Activated CD8-positive, alpha-beta T cell treated with anti-CD3 and anti-CD28 coated beads for 36 hours (primary cell): ENCODE measurements at regions not wholly inside any gene's neighbourhood (a gene's known extent, or its start where the extent isn't known, plus 50 kb on each side); places are given as distances from the start of the nearest gene placed in this dataset.

ENCODE experiments used
- ATAC-seq: fragments of 200-7000 bp; cut with Tn5 transposase; one replicate; pipeline ENCODE4 v1.10.0; 2021; ENCODE audit warnings: mild to moderate bottlenecking, moderate library complexity
- CTCF ChIA-PET: fragments of 350-600 bp; sonication (Branson Sonifier 250); formaldehyde crosslinking; loops from one replicate; lab custom pipeline; 2021; ENCODE audit warnings: antibody characterized with exemption; lab: Charles Lee
- POLR2A ChIA-PET: fragments of 350-600 bp; sonication (Branson Sonifier 250); formaldehyde crosslinking; loops from one replicate; lab custom pipeline; 2021; ENCODE audit warnings: antibody characterized with exemption; lab: Charles Lee
- DNase-seq: peaks from one replicate; pipeline ENCODE4 v3.0.0-alpha.2; 2020
- H3K27ac Mint-ChIP-seq: one replicate; pipeline ENCODE4 v1.8.0; 2021; ENCODE audit warnings: mild to moderate bottlenecking, mixed read lengths
- H3K27me3 Mint-ChIP-seq: one replicate; pipeline ENCODE4 v1.8.0; 2021; ENCODE audit warnings: mixed read lengths
- H3K36me3 Mint-ChIP-seq: one replicate; pipeline ENCODE4 v1.8.0; 2021; ENCODE audit warnings: low read depth, mixed read lengths
- H3K4me1 Mint-ChIP-seq: one replicate; pipeline ENCODE4 v1.8.0; 2021; ENCODE audit warnings: low read depth, mixed read lengths
- H3K4me3 Mint-ChIP-seq: one replicate; pipeline ENCODE4 v1.8.0; 2021; ENCODE audit warnings: mild to moderate bottlenecking, moderate library complexity, mixed read lengths
- H3K9me3 Mint-ChIP-seq: one replicate; pipeline ENCODE4 v1.8.0; 2021; ENCODE audit warnings: mixed read lengths
- CTCF ChIP-seq: fragments of 200-600 bp; IDR thresholded peaks from one replicate; pipeline ENCODE4 v1.8.0; 2022; ENCODE audit warnings: antibody characterized with exemption, mild to moderate bottlenecking
- intact Hi-C: fragments of 100-400 bp; cut with micrococcal nuclease; formaldehyde crosslinking; loops from one replicate; pipeline ENCODE4 v1.10.0; 2022

GRCh38 chr7:13068032-13068431, 380.6 kb downstream of the ARL4A start:
- no peak overlapping the region for H3K4me3 Mint-ChIP-seq
- no peaks in the 10 kb centered on the region for H3K36me3 Mint-ChIP-seq
- peaks cover 1% of the 10 kb centered on the region for H3K27me3 Mint-ChIP-seq
- H3K27ac Mint-ChIP-seq: no peak overlapping the region
- CTCF ChIA-PET: no interaction called here
- DNase-seq (no peak), ATAC-seq (no peak)
- no peaks in the 10 kb centered on the region for H3K4me1 Mint-ChIP-seq
- POLR2A ChIA-PET: no interaction called here
- no peaks in the 10 kb centered on the region for H3K9me3 Mint-ChIP-seq
- TF ChIP-seq CTCF: no peak
- intact Hi-C loops: no loop called here

- intact Hi-C loops: no loop called here
- POLR2A ChIA-PET: no interaction called here
- DNase-seq: no peak
- H3K4me3 Mint-ChIP-seq: no peak overlapping the region
- H3K4me1 Mint-ChIP-seq: no peaks in the 10 kb centered on the region
- no peak for TF ChIP-seq CTCF
- ATAC-seq: no peak
- no peaks in the 10 kb centered on the region for H3K36me3 Mint-ChIP-seq
- H3K27ac Mint-ChIP-seq: no peak overlapping the region
- no peaks in the 10 kb centered on the region for H3K9me3 Mint-ChIP-seq
- H3K27me3 Mint-ChIP-seq: peaks cover 2% of the 10 kb centered on the region
- CTCF ChIA-PET: no interaction called here
These were observed 382.4 kb downstream of the ARL4A start for GRCh38 chr7:13069841-13070240.

GRCh38 chr7:13072014-13072413, 384.6 kb downstream of the ARL4A start:
- TF ChIP-seq CTCF: no peak
- Mint-ChIP-seq H3K27me3 (peaks cover 2% of the 10 kb centered on the region), H3K4me3 (no peak overlapping the region), H3K9me3 (no peaks in the 10 kb centered on the region), H3K27ac (no peak overlapping the region), H3K4me1 (no peaks in the 10 kb centered on the region), H3K36me3 (no peaks in the 10 kb centered on the region)
- DNase-seq: no peak
- ChIA-PET POLR2A (no interaction called here), CTCF (no interaction called here)
- no peak for ATAC-seq
- intact Hi-C loops: no loop called here

GRCh38 chr7:13077466-13077865, 390.0 kb downstream of the ARL4A start:
- Mint-ChIP-seq H3K4me1 (no peaks in the 10 kb centered on the region), H3K36me3 (no peaks in the 10 kb centered on the region), H3K27me3 (peaks cover 5% of the 10 kb centered on the region), H3K4me3 (no peak overlapping the region), H3K27ac (no peak overlapping the region), H3K9me3 (no peaks in the 10 kb centered on the region)
- ChIA-PET POLR2A (no interaction called here), CTCF (no interaction called here)
- DNase-seq (no peak), ATAC-seq (no peak)
- intact Hi-C loops: no loop called here
- no peak for TF ChIP-seq CTCF

GRCh38 chr7:13078105-13078504, 390.7 kb downstream of the ARL4A start:
- ATAC-seq (no peak), DNase-seq (no peak)
- POLR2A ChIA-PET: no interaction called here
- intact Hi-C loops: no loop called here
- Mint-ChIP-seq H3K9me3 (no peaks in the 10 kb centered on the region), H3K36me3 (no peaks in the 10 kb centered on the region), H3K4me3 (no peak overlapping the region), H3K27ac (no peak overlapping the region), H3K27me3 (peaks cover 5% of the 10 kb centered on the region), H3K4me1 (no peaks in the 10 kb centered on the region)
- CTCF ChIA-PET: no interaction called here
- TF ChIP-seq CTCF: no peak
